HEK293T (cell line): ENCODE measurements at regions not wholly inside any gene's neighbourhood (a gene's known extent, or its start where the extent isn't known, plus 50 kb on each side); places are given as distances from the start of the nearest gene placed in this dataset.

Experiments used
- CTCF ChIA-PET: fragments of 350-600 bp; formaldehyde crosslinking; extraction: SDS; loops from one replicate; lab custom pipeline; 2021; ENCODE audit warnings: antibody characterized with exemption, inconsistent platforms; lab: Yijun Ruan, JAX
- POLR2A ChIA-PET: fragments of 350-600 bp; formaldehyde crosslinking; extraction: SDS; loops from one replicate; lab custom pipeline; 2020; ENCODE audit warnings: antibody characterized with exemption, inconsistent platforms; lab: Yijun Ruan, JAX
- DNase-seq: peaks from one replicate; pipeline ENCODE4 v3.0.0; 2012; ENCODE audit warnings: mixed read lengths; ENCODE audit errors: extremely low spot score
- ARNT ChIP-seq: fragments of 450-650 bp; IDR thresholded peaks from 2 replicates; pipeline ENCODE4 v1.6.1; 2017; ENCODE audit warnings: mild to moderate bottlenecking
- BHLHE40 ChIP-seq: fragments of 450-650 bp; IDR thresholded peaks from 2 replicates; pipeline ENCODE4 v1.6.1; 2016; ENCODE audit warnings: mild to moderate bottlenecking, moderate library complexity, borderline replicate concordance
- CTBP1 ChIP-seq: fragments of 450-650 bp; IDR thresholded peaks from 2 replicates; pipeline ENCODE4 v1.6.1; 2016; ENCODE audit warnings: borderline replicate concordance
- ELF4 ChIP-seq: fragments of 450-650 bp; IDR thresholded peaks from 2 replicates; pipeline ENCODE4 v1.6.1; 2017; ENCODE audit warnings: antibody characterized with exemption
- FOXA1 ChIP-seq: fragments of 450-650 bp; IDR thresholded peaks from 2 replicates; pipeline ENCODE4 v1.6.1; 2016; ENCODE audit warnings: mild to moderate bottlenecking
- FOXK2 ChIP-seq: fragments of 450-650 bp; IDR thresholded peaks from 2 replicates; pipeline ENCODE4 v1.6.1; 2016; ENCODE audit warnings: mild to moderate bottlenecking
- FOXM1 ChIP-seq: fragments of 450-650 bp; IDR thresholded peaks from 2 replicates; pipeline ENCODE4 v1.6.1; 2017; ENCODE audit warnings: mild to moderate bottlenecking, borderline replicate concordance
- HDGF ChIP-seq: fragments of 450-650 bp; IDR thresholded peaks from 2 replicates; pipeline ENCODE4 v1.6.1; 2017; ENCODE audit warnings: antibody characterized with exemption, borderline replicate concordance
- L3MBTL2 ChIP-seq: fragments of 450-650 bp; conservative IDR thresholded peaks from 2 replicates; pipeline ENCODE4 v1.6.1; 2016; ENCODE audit warnings: mild to moderate bottlenecking
- LEF1 ChIP-seq: fragments of 450-650 bp; IDR thresholded peaks from 2 replicates; pipeline ENCODE4 v1.6.1; 2017; ENCODE audit warnings: mild to moderate bottlenecking, borderline replicate concordance
- NFRKB ChIP-seq: fragments of 450-650 bp; IDR thresholded peaks from 2 replicates; pipeline ENCODE4 v1.6.1; 2016; ENCODE audit warnings: mild to moderate bottlenecking, moderate library complexity
- SP1 ChIP-seq: fragments of 450-650 bp; IDR thresholded peaks from 2 replicates; pipeline ENCODE4 v1.6.1; 2017
- SUZ12 ChIP-seq: fragments of 450-650 bp; IDR thresholded peaks from 2 replicates; pipeline ENCODE4 v1.6.1; 2016; ENCODE audit warnings: mild to moderate bottlenecking
- TARDBP ChIP-seq: fragments of 450-650 bp; IDR thresholded peaks from 2 replicates; pipeline ENCODE4 v1.6.1; 2016
- ZNF384 ChIP-seq: fragments of 450-650 bp; IDR thresholded peaks from 2 replicates; pipeline ENCODE4 v1.6.1; 2016

- TF ChIP-seq NFRKB (no peak), ELF4 (no peak), HDGF (no peak), ZNF384 (no peak), ARNT (no peak), SUZ12 (no peak)
- ChIA-PET CTCF (no interaction called here), POLR2A (no interaction called here)
- DNase-seq: no peak
Observed at GRCh38 chr3:38967693-38967989, 84.1 kb downstream of the SCN11A start.

DNA sequence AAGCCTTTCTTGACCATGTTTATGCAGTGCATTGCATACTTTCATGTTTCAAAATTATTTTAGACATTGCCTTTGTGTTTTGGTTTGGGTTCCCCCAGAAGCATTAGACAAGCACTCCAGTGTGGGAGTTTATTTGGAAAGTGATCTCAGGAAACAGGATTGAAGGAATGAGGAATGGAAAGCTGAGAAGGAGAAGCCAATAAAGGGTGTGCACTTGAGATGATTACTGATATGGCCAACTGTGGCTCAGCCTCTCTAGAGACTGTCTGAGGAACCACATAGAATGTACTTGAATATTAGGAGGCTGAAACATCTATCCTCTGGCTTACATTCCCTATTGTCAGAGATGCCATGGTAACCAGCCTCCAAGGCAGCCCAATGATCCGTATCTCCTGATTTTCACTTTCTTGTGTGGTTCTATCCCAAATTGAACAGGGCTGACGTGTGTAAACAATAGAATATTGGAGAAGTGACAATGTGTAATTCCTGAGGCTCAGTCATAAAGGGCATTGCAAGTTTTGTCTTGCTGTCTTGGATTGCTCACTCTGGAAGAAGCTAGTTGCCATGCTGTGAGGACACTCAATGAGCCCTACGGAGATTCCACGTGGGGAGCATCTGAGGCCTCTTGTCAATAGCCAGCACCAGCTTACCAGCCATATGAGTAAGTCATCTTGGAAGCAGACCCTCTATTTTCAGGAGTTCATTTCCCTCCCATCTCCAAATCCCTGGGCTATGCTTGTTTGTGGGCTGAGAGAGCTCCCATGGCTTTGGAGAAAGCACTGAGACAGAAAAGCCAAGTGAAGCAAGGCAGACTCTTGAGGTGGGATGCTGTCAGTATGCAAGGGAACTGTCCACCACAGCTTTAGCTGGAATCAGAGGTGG lies 84.7 kb downstream of the SCN11A start:
- CTCF ChIA-PET: no interaction called here
- TF ChIP-seq SP1 (no peak), ELF4 (no peak), HDGF (no peak), LEF1 (no peak), ARNT (no peak), SUZ12 (no peak), L3MBTL2 (no peak)
- POLR2A ChIA-PET: no interaction called here
- DNase-seq: no peak

DNA sequence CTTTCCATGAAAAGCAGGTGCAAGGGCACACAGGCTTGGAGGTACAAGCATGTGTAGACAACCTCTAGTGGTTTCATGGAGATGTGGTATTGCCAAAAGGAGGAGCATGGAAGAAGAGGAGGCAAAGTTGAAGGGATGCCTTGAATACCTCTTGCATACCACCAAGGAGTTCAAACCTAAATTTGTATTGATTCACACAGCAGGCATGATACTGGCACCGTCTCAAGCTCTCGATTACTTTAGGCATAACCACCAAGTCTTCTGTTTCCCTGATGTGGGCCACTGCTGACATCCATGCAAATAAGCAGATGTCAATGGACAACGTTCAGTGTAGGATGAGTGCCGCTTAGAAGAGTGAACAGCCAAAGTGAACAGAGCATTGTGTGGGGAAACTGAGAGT lies 87.1 kb downstream of the SCN11A start:
- POLR2A ChIA-PET: no interaction called here
- DNase-seq: no peak
- CTCF ChIA-PET: no interaction called here
- TF ChIP-seq ELF4 (no peak), SUZ12 (no peak), L3MBTL2 (no peak), NFRKB (no peak), FOXM1 (no peak), LEF1 (no peak), FOXA1 (no peak), ARNT (no peak)

GRCh38 chr3:38964204-38964603 lies 87.5 kb downstream of the SCN11A start:
- no peak for DNase-seq
- POLR2A ChIA-PET: no interaction called here
- TF ChIP-seq BHLHE40 (no peak), ZNF384 (no peak)
- CTCF ChIA-PET: no interaction called here

GRCh38 chr3:38960953-38961622 lies 90.7 kb downstream of the SCN11A start:
- TF ChIP-seq ELF4: no peak
- TF ChIP-seq LEF1: no peak
- TF ChIP-seq SP1: no peak
- TF ChIP-seq ARNT: no peak
- TF ChIP-seq L3MBTL2: no peak
- no peak for TF ChIP-seq SUZ12
- TF ChIP-seq HDGF: no peak
- no peak for TF ChIP-seq NFRKB
- TF ChIP-seq FOXM1: no peak
- no peak for TF ChIP-seq ZNF384
- TF ChIP-seq CTBP1: no peak
- no peak for TF ChIP-seq FOXK2
- no peak for TF ChIP-seq TARDBP
- CTCF ChIA-PET: interaction anchor here (0.6 to 1.8 kb wide), 12 partner anchors 9 to 1786 kb away, joined by 3 to 11 read pairs (median 3); no protein-coding TSS in a partner anchor
- DNase-seq: peak; percentile 73
- POLR2A ChIA-PET: no interaction called here

- ChIA-PET POLR2A (no interaction called here), CTCF (interaction anchor here (0.6 to 1.8 kb wide), 8 partner anchors 10 to 167 kb away, joined by 3 to 11 read pairs (median 4); no protein-coding TSS in a partner anchor)
- no peak for DNase-seq
- TF ChIP-seq HDGF (no peak), SUZ12 (no peak), ARNT (no peak)
Observed at GRCh38 chr3:38960042-38960622, 91.6 kb downstream of the SCN11A start.

- ChIA-PET POLR2A (no interaction called here), CTCF (interaction anchor here (1.2 kb wide), 1 partner anchor 42 kb away, joined by 3 read pairs; no protein-coding TSS in a partner anchor)
- DNase-seq: no peak
- TF ChIP-seq ZNF384: no peak
- TF ChIP-seq FOXM1: no peak
- no peak for TF ChIP-seq ARNT
Observed at GRCh38 chr3:38958026-38958720, 93.6 kb downstream of the SCN11A start.

DNA sequence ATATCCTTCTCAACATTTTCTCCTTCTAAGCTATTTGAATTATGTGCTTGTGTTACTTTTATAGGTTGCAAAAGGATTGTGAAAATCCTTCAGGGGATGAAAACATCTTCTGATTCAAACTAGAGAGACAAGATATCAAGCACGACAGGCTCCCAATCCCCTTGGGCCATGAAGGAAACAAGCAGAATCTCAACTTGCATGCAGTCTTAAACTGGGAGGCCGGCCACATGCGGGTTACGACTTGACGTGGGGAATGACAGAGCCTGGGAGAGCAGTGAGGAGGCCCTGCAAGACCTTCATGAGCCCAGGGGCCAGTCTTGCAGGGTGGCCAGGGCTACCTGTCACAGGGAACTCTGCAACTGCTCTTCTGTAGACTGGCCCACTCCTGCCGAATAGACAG lies 94.4 kb downstream of the SCN11A start:
- no peak for DNase-seq
- TF ChIP-seq TARDBP (no peak), SUZ12 (no peak), FOXM1 (no peak), NFRKB (no peak), LEF1 (no peak)
- ChIA-PET CTCF (interaction anchor here (1.2 kb wide), 1 partner anchor 42 kb away, joined by 3 read pairs; no protein-coding TSS in a partner anchor), POLR2A (no interaction called here)
